ENCODE measurements at regions not wholly inside any gene's neighbourhood (a gene's known extent, or its start where the extent isn't known, plus 50 kb on each side); places are given as distances from the start of the nearest gene placed in this dataset.

DNA sequence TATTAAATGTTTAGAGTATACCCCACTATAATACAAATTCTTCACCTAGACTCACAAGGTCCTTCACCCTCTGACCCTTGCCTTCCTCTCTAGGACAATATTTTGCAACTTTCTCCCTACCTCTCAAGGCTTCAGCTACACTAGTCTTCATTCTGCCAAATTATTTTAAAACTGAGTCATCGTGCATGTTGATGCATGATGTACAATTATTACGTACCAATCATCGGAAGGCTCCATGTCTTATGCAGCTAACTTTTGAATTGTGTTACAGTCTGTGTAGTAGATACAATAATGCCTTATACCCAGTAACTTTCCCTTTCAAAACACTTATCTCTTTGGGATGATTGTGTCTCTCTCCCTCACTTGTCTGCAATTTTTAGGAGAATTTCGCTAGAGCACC lies 98.5 kb upstream of the ROBO2 start:
- H3K4me1 ChIP-seq (ENCODE audit: control insufficient read depth, insufficient read depth, low read length, unreplicated experiment) = no peaks in the 10 kb centered on the region
- H3K27ac ChIP-seq (ENCODE audit: low read depth, low read length) = no peak overlapping the region
- no peak overlapping the region for H3K4me3 ChIP-seq (ENCODE audit: low read depth, low read length)
- no peak overlapping the region for H2AFZ ChIP-seq (ENCODE audit: low read length, unreplicated experiment)
- no peaks in the 10 kb centered on the region for H3K36me3 ChIP-seq (ENCODE audit: insufficient read depth, low read length)
- no peaks in the 10 kb centered on the region for H3K27me3 ChIP-seq (ENCODE audit: insufficient read depth, low read length)
- H3K79me2 ChIP-seq (ENCODE audit: control insufficient read depth, insufficient read depth, low read length, unreplicated experiment) = no peaks in the 10 kb centered on the region

- Histone ChIP-seq H2AFZ (ENCODE audit: low read length, unreplicated experiment) (no peak overlapping the region), H3K79me2 (ENCODE audit: control insufficient read depth, insufficient read depth, low read length, unreplicated experiment) (no peaks in the 10 kb centered on the region), H3K27ac (ENCODE audit: low read depth, low read length) (no peak overlapping the region), H3K4me1 (ENCODE audit: control insufficient read depth, insufficient read depth, low read length, unreplicated experiment) (no peaks in the 10 kb centered on the region), H3K36me3 (ENCODE audit: insufficient read depth, low read length) (no peaks in the 10 kb centered on the region), H3K27me3 (ENCODE audit: insufficient read depth, low read length) (no peaks in the 10 kb centered on the region), H3K4me3 (ENCODE audit: low read depth, low read length) (no peak overlapping the region)
Observed at GRCh38 chr3:76942101-76942500, 97.8 kb upstream of the ROBO2 start.

DNA sequence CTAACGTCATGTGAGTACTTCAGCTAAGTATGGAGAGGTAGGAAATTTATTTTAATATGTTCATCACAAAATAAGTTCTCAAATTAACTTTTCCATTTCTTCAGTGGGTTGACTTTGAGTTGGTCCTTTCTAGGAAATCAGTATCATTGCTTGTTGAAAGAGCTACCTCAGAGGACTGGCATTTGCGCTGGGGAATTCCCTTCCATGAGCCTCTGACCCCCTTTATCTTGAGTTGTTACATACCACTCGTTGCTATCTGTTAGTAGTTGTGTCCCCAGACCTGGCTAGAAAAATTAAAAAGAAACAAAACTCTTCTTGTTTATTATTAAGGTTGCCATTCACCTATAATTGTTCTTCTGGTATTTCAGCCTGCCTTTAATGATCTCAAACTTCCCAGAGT lies 96.8 kb upstream of the ROBO2 start:
- H3K4me1 ChIP-seq (ENCODE audit: control insufficient read depth, insufficient read depth, low read length, unreplicated experiment) = no peaks in the 10 kb centered on the region
- no peaks in the 10 kb centered on the region for H3K27me3 ChIP-seq (ENCODE audit: insufficient read depth, low read length)
- no peak overlapping the region for H3K27ac ChIP-seq (ENCODE audit: low read depth, low read length)
- no peak overlapping the region for H3K4me3 ChIP-seq (ENCODE audit: low read depth, low read length)
- H3K36me3 ChIP-seq (ENCODE audit: insufficient read depth, low read length) = no peaks in the 10 kb centered on the region
- no peaks in the 10 kb centered on the region for H3K79me2 ChIP-seq (ENCODE audit: control insufficient read depth, insufficient read depth, low read length, unreplicated experiment)
- no peak overlapping the region for H2AFZ ChIP-seq (ENCODE audit: low read length, unreplicated experiment)

DNA sequence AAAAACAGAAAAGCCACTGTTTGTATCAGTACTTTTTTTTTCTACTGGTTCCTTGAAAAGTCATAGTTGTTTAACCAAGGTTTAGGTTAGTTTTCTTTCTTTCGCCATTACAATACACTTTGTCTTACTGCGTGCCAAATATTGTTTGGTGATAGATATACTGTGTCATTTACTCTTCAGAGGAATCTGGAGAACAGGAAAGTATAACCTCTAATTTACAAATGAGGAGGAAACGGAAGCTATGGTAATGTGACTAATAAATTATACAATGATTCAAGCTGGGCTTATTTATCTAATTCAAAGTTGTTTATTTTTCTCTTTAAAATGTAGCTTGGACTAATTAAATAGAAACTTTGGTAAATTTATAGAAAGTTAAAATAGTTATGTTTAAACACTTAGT lies 96.2 kb upstream of the ROBO2 start:
- Histone ChIP-seq H3K27me3 (ENCODE audit: insufficient read depth, low read length) (no peaks in the 10 kb centered on the region), H3K4me3 (ENCODE audit: low read depth, low read length) (no peak overlapping the region), H2AFZ (ENCODE audit: low read length, unreplicated experiment) (no peak overlapping the region), H3K4me1 (ENCODE audit: control insufficient read depth, insufficient read depth, low read length, unreplicated experiment) (no peaks in the 10 kb centered on the region), H3K36me3 (ENCODE audit: insufficient read depth, low read length) (no peaks in the 10 kb centered on the region), H3K27ac (ENCODE audit: low read depth, low read length) (no peak overlapping the region), H3K79me2 (ENCODE audit: control insufficient read depth, insufficient read depth, low read length, unreplicated experiment) (no peaks in the 10 kb centered on the region)

- Histone ChIP-seq H3K79me2 (ENCODE audit: control insufficient read depth, insufficient read depth, low read length, unreplicated experiment) (no peaks in the 10 kb centered on the region), H3K27me3 (ENCODE audit: insufficient read depth, low read length) (no peaks in the 10 kb centered on the region), H3K4me1 (ENCODE audit: control insufficient read depth, insufficient read depth, low read length, unreplicated experiment) (peaks cover 3% of the 10 kb centered on the region), H3K36me3 (ENCODE audit: insufficient read depth, low read length) (no peaks in the 10 kb centered on the region), H2AFZ (ENCODE audit: low read length, unreplicated experiment) (no peak overlapping the region), H3K27ac (ENCODE audit: low read depth, low read length) (no peak overlapping the region), H3K4me3 (ENCODE audit: low read depth, low read length) (no peak overlapping the region)
Observed at GRCh38 chr3:76949033-76949432, 90.9 kb upstream of the ROBO2 start.

DNA sequence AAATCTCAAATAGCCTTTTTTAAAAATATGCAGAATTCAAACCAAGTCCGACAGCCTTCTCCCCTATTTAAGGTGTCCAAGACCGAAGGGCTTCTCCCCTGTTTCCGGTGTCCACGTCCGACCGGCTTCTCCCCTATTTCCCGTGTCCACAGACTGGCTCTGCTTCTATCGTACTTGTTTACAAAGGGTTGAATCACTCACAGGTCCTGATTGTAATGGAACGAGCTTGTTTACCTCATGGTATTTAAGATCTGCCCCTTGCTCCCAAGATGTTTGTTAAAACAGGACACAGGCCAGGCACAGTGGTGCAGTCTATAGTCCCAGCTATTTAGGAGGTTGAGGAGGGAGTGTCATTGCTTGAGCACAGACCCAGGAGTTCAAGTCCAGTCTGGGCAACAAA lies 90.4 kb upstream of the ROBO2 start:
- Histone ChIP-seq H2AFZ (ENCODE audit: low read length, unreplicated experiment) (no peak overlapping the region), H3K4me1 (ENCODE audit: control insufficient read depth, insufficient read depth, low read length, unreplicated experiment) (peaks cover 3% of the 10 kb centered on the region), H3K79me2 (ENCODE audit: control insufficient read depth, insufficient read depth, low read length, unreplicated experiment) (no peaks in the 10 kb centered on the region), H3K27me3 (ENCODE audit: insufficient read depth, low read length) (no peaks in the 10 kb centered on the region), H3K36me3 (ENCODE audit: insufficient read depth, low read length) (no peaks in the 10 kb centered on the region), H3K4me3 (ENCODE audit: low read depth, low read length) (no peak overlapping the region), H3K27ac (ENCODE audit: low read depth, low read length) (no peak overlapping the region)

DNA sequence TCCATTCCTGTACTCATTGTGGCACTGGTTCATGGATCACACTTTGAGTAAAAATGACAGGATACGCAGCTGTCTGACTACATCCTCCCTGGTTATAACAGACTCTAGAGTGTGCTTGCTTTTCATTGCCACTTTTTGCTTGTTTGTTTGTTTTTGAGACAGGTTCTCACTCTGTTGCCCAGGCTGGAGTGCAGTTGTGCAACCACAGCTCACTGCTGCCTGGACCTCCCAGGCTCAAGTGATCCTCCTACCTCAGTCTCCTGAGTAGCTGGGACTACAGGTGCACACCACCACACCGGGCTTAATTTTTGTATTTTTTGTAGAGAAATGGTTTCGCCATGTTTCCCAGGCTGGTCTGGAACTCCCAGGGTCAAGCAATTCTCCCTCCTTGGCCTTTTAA lies 89.3 kb upstream of the ROBO2 start:
- Histone ChIP-seq H3K27me3 (ENCODE audit: insufficient read depth, low read length) (no peaks in the 10 kb centered on the region), H2AFZ (ENCODE audit: low read length, unreplicated experiment) (no peak overlapping the region), H3K79me2 (ENCODE audit: control insufficient read depth, insufficient read depth, low read length, unreplicated experiment) (no peaks in the 10 kb centered on the region), H3K4me1 (ENCODE audit: control insufficient read depth, insufficient read depth, low read length, unreplicated experiment) (peaks cover 9% of the 10 kb centered on the region), H3K4me3 (ENCODE audit: low read depth, low read length) (no peak overlapping the region), H3K36me3 (ENCODE audit: insufficient read depth, low read length) (no peaks in the 10 kb centered on the region), H3K27ac (ENCODE audit: low read depth, low read length) (no peak overlapping the region)

DNA sequence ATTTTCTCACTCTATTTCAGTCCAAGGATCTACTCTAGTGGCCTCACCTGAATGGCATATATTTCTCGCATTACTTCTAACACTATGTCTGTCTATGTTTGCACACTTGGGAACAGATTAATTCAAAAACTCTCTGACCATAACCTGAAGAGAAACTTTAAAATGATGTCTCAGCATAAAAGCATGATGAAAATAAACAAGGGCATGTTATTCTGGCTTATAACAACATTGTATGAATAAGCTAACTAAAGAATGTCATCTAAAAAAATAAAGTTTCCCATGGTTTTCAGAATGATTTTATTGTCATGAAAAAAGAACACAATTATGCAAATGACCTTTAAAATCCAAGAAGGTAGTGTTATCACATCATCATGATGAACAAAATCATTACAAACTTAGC lies 85.5 kb upstream of the ROBO2 start:
- no peaks in the 10 kb centered on the region for H3K36me3 ChIP-seq (ENCODE audit: insufficient read depth, low read length)
- no peak overlapping the region for H3K4me3 ChIP-seq (ENCODE audit: low read depth, low read length)
- H3K4me1 ChIP-seq (ENCODE audit: control insufficient read depth, insufficient read depth, low read length, unreplicated experiment) = peaks cover 9% of the 10 kb centered on the region
- no peak overlapping the region for H3K27ac ChIP-seq (ENCODE audit: low read depth, low read length)
- 0 out of 2 replicates have a peak, but pooled peaks cover 3% of the 10 kb centered on the region for H3K27me3 ChIP-seq (ENCODE audit: insufficient read depth, low read length)
- no peaks in the 10 kb centered on the region for H3K79me2 ChIP-seq (ENCODE audit: control insufficient read depth, insufficient read depth, low read length, unreplicated experiment)
- no peak overlapping the region for H2AFZ ChIP-seq (ENCODE audit: low read length, unreplicated experiment)

- Histone ChIP-seq H3K27ac (ENCODE audit: low read depth, low read length) (no peak overlapping the region), H3K79me2 (ENCODE audit: control insufficient read depth, insufficient read depth, low read length, unreplicated experiment) (no peaks in the 10 kb centered on the region), H2AFZ (ENCODE audit: low read length, unreplicated experiment) (no peak overlapping the region), H3K36me3 (ENCODE audit: insufficient read depth, low read length) (no peaks in the 10 kb centered on the region), H3K27me3 (ENCODE audit: insufficient read depth, low read length) (0 out of 2 replicates have a peak, but pooled peaks cover 3% of the 10 kb centered on the region), H3K4me1 (ENCODE audit: control insufficient read depth, insufficient read depth, low read length, unreplicated experiment) (peaks cover 9% of the 10 kb centered on the region), H3K4me3 (ENCODE audit: low read depth, low read length) (no peak overlapping the region)
Observed at GRCh38 chr3:76958274-76958673, 81.6 kb upstream of the ROBO2 start.

DNA sequence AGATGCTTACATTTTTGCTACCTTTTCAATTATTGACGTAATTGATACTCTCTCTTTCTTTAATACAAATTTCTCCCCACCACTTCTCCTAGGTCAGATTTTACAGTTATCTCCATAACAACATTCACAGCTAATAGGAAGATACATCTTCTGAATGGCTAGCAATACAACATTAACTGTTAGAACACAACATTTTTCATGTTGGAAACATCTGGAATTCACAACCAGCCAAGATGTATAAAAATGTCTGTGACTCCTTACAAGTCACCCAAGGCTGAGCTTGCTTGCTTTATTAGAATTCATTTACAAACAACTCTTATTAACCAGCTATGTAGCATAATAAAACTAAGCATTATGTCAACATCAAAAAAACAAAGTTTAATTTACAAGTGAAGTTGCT lies 81.0 kb upstream of the ROBO2 start:
- H2AFZ ChIP-seq (ENCODE audit: low read length, unreplicated experiment) = no peak overlapping the region
- no peaks in the 10 kb centered on the region for H3K79me2 ChIP-seq (ENCODE audit: control insufficient read depth, insufficient read depth, low read length, unreplicated experiment)
- H3K27ac ChIP-seq (ENCODE audit: low read depth, low read length) = no peak overlapping the region
- 0 out of 2 replicates have a peak, but pooled peaks cover 3% of the 10 kb centered on the region for H3K27me3 ChIP-seq (ENCODE audit: insufficient read depth, low read length)
- H3K4me3 ChIP-seq (ENCODE audit: low read depth, low read length) = no peak overlapping the region
- H3K4me1 ChIP-seq (ENCODE audit: control insufficient read depth, insufficient read depth, low read length, unreplicated experiment) = peaks cover 6% of the 10 kb centered on the region
- no peaks in the 10 kb centered on the region for H3K36me3 ChIP-seq (ENCODE audit: insufficient read depth, low read length)

DNA sequence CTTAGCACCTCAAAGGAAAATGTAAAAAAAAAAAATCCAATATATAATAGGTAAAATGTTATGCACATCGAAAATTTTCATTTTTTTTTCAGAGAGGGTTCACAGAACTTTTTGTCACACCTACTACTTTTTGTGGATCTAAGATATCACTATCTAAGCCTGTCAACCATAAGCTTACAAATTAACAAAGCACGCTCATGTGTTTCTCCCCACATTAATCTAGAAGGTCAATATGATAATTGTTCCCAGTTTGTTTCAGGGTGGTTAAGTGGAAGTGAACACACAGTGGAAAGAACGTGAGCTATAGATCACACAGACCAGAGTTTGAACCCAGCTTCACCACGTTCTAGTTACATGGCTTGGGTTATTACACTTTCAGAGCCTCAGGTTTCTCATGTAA lies 78.6 kb upstream of the ROBO2 start:
- H3K79me2 ChIP-seq (ENCODE audit: control insufficient read depth, insufficient read depth, low read length, unreplicated experiment) = no peaks in the 10 kb centered on the region
- H3K27me3 ChIP-seq (ENCODE audit: insufficient read depth, low read length) = 0 out of 2 replicates have a peak, but pooled peaks cover 3% of the 10 kb centered on the region
- H2AFZ ChIP-seq (ENCODE audit: low read length, unreplicated experiment) = no peak overlapping the region
- no peak overlapping the region for H3K4me3 ChIP-seq (ENCODE audit: low read depth, low read length)
- H3K4me1 ChIP-seq (ENCODE audit: control insufficient read depth, insufficient read depth, low read length, unreplicated experiment) = no peaks in the 10 kb centered on the region
- H3K27ac ChIP-seq (ENCODE audit: low read depth, low read length) = no peak overlapping the region
- H3K36me3 ChIP-seq (ENCODE audit: insufficient read depth, low read length) = no peaks in the 10 kb centered on the region

Data from ACC112 (cell line).